Stomach (tissue), 4 donors: ENCODE measurements at regions not wholly inside any gene's neighbourhood (a gene's known extent, or its start where the extent isn't known, plus 50 kb on each side); places are given as distances from the start of the nearest gene placed in this dataset.

ENCODE experiments used
- EP300 ChIP-seq: sonication (generic); formaldehyde crosslinking; IDR thresholded peaks from one replicate; pipeline ENCODE4 v1.6.1; 2017; ENCODE audit warnings: antibody characterized with exemption
- POLR2AphosphoS5 ChIP-seq, 3 donors: sonication (generic); formaldehyde crosslinking; IDR thresholded peaks; one replicate each; pipeline ENCODE4 v1.6.1; 2016; ENCODE audit warnings: antibody characterized with exemption in 3 of 3
- TF ChIP-seq, protein P1 (sequence below), 7 experiments: fragments of 450-650 bp in 4 of 7; fragments of 200-600 bp in 3 of 7; sonication (generic) in 3 of 7; IDR thresholded peaks; one replicate each; pipeline ENCODE4 v1.5.1; 2016 to 2019; ENCODE audit warnings: antibody characterized with exemption in 7 of 7, control low read depth in 2 of 7, mild to moderate bottlenecking in 1 of 7

DNA sequence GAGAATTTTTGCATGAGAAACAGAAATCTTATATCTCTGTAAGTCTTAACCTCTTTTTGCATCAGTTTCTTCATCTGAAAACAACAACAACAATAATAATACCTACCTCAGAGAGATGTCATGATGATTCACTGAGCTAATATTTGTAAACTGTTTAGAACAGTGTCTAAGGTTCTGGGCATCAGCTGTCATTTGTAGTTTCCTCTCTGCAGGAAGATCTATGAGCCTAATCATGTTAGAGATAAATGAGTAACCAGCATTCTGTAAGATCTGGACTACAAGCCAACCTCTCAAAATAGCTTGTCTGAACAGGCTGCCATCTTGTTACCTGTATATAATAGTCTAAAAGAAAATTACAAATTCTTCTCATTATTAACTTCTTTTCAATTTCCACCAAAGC lies 383.0 kb upstream of the RORA start:
- TF ChIP-seq, protein P1, sequence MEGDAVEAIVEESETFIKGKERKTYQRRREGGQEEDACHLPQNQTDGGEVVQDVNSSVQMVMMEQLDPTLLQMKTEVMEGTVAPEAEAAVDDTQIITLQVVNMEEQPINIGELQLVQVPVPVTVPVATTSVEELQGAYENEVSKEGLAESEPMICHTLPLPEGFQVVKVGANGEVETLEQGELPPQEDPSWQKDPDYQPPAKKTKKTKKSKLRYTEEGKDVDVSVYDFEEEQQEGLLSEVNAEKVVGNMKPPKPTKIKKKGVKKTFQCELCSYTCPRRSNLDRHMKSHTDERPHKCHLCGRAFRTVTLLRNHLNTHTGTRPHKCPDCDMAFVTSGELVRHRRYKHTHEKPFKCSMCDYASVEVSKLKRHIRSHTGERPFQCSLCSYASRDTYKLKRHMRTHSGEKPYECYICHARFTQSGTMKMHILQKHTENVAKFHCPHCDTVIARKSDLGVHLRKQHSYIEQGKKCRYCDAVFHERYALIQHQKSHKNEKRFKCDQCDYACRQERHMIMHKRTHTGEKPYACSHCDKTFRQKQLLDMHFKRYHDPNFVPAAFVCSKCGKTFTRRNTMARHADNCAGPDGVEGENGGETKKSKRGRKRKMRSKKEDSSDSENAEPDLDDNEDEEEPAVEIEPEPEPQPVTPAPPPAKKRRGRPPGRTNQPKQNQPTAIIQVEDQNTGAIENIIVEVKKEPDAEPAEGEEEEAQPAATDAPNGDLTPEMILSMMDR (IDR thresholded peaks at IDR 0.05), result no peak
- TF ChIP-seq POLR2AphosphoS5 (IDR thresholded peaks at IDR 0.05), result no peak
- TF ChIP-seq EP300, result no peak
